ENCODE measurements at regions not wholly inside any gene's neighbourhood (a gene's known extent, or its start where the extent isn't known, plus 50 kb on each side); places are given as distances from the start of the nearest gene placed in this dataset.

- DNase-seq, result no peak
These were observed 96.3 kb upstream of the RNF152 start for GRCh38 chr18:61989138-61989537.

- DNase-seq, result no peak
These were observed 95.3 kb upstream of the RNF152 start for GRCh38 chr18:61988100-61988499.

GRCh38 chr18:61985681-61986080 is 92.9 kb upstream of the RNF152 start:
- no peak for DNase-seq

- DNase-seq, result no peak
These were observed 91.5 kb upstream of the RNF152 start for GRCh38 chr18:61984349-61984748.

GRCh38 chr18:61982475-61982874 is 89.7 kb upstream of the RNF152 start:
- DNase-seq, result no peak

GRCh38 chr18:61980355-61980754 is 87.5 kb upstream of the RNF152 start:
- DNase-seq, result no peak

GRCh38 chr18:61975526-61976326 is 82.9 kb upstream of the RNF152 start:
- peak; percentile 13 for DNase-seq

- DNase-seq, result no peak
These were observed 80.7 kb upstream of the RNF152 start for GRCh38 chr18:61973273-61974115.

- DNase-seq, result no peak
These were observed 79.8 kb upstream of the RNF152 start for GRCh38 chr18:61972389-61973264.

GRCh38 chr18:61967252-61967891 is 74.6 kb upstream of the RNF152 start:
- DNase-seq, result no peak

GRCh38 chr18:61965311-61965710 is 72.5 kb upstream of the RNF152 start:
- no peak for DNase-seq

GRCh38 chr18:61964616-61965015 is 71.8 kb upstream of the RNF152 start:
- no peak for DNase-seq

- no peak for DNase-seq
These were observed 70.9 kb upstream of the RNF152 start for GRCh38 chr18:61963705-61964104.

- no peak for DNase-seq
These were observed 65.2 kb upstream of the RNF152 start for GRCh38 chr18:61957801-61958516.

- no peak for DNase-seq
These were observed 62.8 kb upstream of the RNF152 start for GRCh38 chr18:61955644-61956043.

- DNase-seq, result no peak
These were observed 61.4 kb upstream of the RNF152 start for GRCh38 chr18:61954096-61954746.

GRCh38 chr18:61953641-61954040 is 60.8 kb upstream of the RNF152 start:
- DNase-seq, result no peak

GRCh38 chr18:61953161-61953560 is 60.4 kb upstream of the RNF152 start:
- DNase-seq, result no peak

GRCh38 chr18:61951396-61951795 is 58.6 kb upstream of the RNF152 start:
- no peak for DNase-seq

GRCh38 chr18:61950371-61950770 is 57.6 kb upstream of the RNF152 start:
- no peak for DNase-seq

GRCh38 chr18:61949946-61950345 is 57.1 kb upstream of the RNF152 start:
- no peak for DNase-seq
